ENCODE measurements at regions not wholly inside any gene's neighbourhood (a gene's known extent, or its start where the extent isn't known, plus 50 kb on each side); places are given as distances from the start of the nearest gene placed in this dataset.
"Not testable (repeated sequence)": the region's sequence is repeated elsewhere in the genome, so short reads cannot be mapped to it uniquely, and the experiment has no call there.

DNA sequence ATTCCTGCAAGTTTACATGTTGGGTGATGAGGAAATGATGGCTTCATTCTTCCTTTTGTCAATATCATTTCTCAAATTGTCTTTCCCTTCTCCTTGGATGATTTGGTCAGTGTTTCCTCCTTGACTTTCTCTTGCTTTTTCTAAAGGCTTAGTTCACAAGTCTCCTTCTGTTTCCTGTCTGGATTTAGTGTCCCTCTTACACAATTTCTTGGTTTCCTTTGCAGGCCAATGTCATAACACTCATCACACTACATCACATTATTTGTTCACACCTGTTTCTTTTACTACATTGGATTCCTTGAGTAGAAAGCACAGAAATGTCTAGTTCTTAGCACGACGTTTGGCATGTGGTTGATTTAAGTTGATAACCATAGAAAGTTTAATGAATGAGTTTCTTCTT lies 490.7 kb downstream of the TDRD3 start:
- DNase-seq = no peak

GRCh38 chr13:60881507-60881906 lies 484.5 kb downstream of the TDRD3 start:
- DNase-seq = no peak

GRCh38 chr13:60873116-60873515 lies 476.1 kb downstream of the TDRD3 start:
- no peak for DNase-seq

GRCh38 chr13:60869941-60870613 lies 473.1 kb downstream of the TDRD3 start:
- no peak for DNase-seq

GRCh38 chr13:60869225-60869624 lies 472.2 kb downstream of the TDRD3 start:
- DNase-seq = no peak

- no peak for DNase-seq
These were observed 465.0 kb downstream of the TDRD3 start for GRCh38 chr13:60862036-60862435.

- DNase-seq = no peak
These were observed 460.7 kb downstream of the TDRD3 start for GRCh38 chr13:60857698-60858097.

- no peak for DNase-seq
These were observed 455.9 kb downstream of the TDRD3 start for GRCh38 chr13:60852886-60853285.

- no peak for DNase-seq
These were observed 454.4 kb downstream of the TDRD3 start for GRCh38 chr13:60851378-60851777.

DNA sequence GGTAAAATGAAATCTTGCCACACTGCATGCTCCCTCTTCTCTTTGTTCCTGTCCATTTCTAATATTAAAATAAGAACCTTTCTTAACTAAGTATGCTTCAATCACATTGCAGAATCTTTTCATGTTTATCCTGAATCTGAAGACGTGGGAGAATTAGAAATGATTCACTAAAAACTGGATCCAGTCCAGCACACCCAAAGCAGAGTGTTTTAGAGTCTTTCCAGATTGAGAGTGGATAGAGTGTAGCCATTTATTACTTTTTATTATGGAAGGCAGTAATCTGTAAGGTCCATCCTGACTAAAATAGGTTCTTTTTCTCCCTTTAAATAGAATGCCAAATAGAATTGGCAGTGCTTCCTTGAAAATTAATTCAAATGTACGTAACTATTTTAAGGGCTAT lies 453.5 kb downstream of the TDRD3 start:
- DNase-seq = no peak

DNA sequence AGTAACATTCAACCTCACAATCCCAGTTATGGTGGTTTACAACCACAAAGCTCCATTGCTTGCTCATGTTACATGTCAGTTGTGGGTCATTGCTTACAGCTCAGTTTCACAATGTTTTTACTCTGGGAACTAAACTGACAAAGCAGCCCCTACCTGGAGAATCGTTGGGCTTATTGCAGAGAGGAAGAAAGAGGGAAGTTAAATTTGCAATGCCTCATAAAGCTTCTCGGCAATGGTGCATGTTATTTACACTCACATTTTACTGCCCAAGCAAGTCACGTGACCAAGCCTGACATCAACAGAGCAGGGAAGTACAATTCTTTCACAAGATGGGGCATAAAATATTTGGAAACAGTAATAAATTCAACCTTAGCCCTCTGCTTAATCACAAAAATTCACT lies 441.6 kb downstream of the TDRD3 start:
- no peak for DNase-seq

DNA sequence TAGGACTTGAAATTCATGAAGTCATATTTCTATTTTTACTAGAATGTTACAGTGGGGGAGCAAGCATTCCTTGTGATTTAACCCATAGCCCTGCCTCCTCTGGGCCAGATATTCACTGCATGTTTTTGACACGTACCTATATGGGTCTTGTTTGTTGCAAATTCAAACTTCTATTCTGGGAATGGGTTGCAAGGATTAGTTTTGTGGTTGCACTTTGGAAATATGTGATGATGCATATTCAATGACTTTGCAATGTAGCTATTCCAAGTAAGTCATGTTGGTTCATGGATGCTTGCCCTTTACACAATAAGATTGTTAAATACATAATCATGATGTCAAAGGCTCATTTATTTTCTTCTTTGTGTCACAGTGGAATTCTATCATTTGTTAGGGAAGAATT lies 440.8 kb downstream of the TDRD3 start:
- no peak for DNase-seq

DNA sequence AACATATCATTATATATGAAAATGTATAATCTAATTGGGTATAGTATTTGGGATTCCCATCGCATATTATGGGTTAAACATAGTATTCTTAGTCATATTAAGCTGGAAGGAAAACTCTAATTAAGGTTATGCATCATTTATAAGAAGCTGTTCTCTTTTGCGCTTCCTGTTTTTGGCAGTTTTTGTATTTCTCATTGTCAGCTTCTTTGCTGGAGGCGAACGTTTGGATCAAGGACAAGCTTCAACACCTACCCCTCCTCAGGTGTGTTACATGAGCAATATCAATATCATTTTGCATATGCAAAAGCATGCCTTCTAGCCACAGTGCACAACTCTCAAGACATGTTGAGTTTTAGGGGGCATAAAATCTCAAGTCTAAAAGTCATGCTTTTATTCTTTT lies 439.8 kb downstream of the TDRD3 start:
- DNase-seq = no peak

GRCh38 chr13:60811581-60811980 lies 414.6 kb downstream of the TDRD3 start:
- DNase-seq = no peak

GRCh38 chr13:60805640-60806039 lies 408.6 kb downstream of the TDRD3 start:
- DNase-seq = not testable (repeated sequence)

DNA sequence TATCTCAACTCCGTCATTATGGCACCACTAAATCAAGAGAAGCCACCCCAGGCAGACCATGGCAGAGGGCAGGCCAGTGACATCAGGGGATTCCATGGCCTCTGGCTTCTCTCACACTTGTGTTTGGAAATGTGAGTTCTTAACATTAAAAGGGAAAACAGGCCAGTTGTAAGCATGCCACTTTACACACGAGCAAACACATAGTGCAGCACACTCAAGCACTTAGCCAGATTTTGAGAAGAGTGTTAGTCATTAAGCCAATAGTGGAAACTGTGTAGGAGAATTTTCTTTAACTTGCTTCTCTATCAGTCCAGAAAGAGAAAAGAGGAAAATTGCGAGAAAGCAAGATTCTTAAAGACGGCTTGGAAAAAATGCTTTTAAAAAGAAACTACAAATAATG lies 401.5 kb downstream of the TDRD3 start:
- no peak for DNase-seq

DNA sequence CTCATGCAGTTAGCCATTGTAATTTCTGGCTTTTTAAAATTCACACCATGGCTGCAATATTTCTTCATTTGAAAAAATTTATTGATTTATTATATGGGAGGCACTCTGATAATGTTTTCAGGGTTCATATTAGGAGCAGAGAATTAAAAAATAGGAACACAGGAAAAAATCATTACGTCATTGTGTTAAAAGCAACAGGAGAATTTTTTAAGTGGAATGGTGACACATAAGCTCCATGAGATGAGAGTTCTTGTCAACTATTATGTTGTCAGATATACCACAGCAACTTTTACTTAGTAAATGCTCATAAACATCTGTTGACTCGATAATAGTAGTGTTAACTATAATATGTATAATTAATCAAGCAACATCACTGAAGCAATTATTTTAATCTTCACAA lies 400.1 kb downstream of the TDRD3 start:
- no peak for DNase-seq

- DNase-seq = no peak
These were observed 397.7 kb downstream of the TDRD3 start for GRCh38 chr13:60794751-60795150.

DNA sequence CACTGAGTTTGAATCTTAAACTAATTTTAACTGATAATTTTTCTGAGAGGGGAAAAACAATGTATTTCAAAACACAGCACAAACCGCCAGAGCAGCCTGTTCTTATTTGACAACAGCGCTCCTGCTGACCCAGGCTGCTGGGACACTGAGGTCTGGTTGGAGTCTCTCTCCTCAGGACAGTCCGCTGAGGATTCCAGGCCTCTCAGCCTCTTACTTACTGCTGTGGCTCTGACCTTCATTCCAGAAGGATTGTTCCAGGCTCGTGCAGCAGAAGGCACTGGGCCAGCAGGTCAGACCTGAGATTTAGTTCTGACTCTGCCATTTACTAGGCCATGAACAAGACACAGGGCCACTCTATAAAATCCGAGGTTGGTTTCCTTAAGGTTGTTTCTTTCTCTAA lies 393.6 kb downstream of the TDRD3 start:
- DNase-seq = no peak

DNA sequence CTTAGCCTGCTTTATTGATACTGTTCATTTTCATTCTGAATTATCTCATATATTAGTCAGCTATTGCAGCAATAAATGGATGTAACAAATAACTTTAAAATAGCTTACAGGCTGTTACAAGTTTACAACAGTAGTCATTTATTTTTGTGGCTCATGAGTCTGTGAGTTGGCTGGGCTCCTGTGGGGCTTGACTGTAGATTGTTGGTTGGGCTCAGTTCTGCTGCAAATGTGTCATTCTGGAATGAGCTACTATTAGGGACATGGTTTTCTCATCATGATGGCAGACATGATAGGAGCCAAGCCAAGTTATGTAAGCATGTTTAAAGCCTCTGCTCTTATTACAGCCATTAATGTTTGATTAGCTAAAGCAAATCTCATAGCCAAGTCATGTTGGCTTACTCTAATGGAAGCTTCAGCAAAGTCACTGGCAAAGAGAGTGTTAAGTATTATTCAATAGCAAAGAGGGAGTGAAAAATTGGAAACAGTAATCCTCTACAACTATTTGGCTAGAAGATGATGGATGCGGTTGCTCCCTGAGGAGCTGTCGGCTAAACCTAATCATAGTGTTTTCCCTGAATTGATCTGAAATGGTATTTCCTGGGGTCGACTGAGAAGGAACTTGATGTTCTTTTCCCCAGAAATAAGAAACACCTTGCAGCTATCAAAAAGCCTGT lies 391.3 kb downstream of the TDRD3 start:
- no peak for DNase-seq

GRCh38 chr13:60787083-60787482 lies 390.1 kb downstream of the TDRD3 start:
- DNase-seq = no peak

DNA sequence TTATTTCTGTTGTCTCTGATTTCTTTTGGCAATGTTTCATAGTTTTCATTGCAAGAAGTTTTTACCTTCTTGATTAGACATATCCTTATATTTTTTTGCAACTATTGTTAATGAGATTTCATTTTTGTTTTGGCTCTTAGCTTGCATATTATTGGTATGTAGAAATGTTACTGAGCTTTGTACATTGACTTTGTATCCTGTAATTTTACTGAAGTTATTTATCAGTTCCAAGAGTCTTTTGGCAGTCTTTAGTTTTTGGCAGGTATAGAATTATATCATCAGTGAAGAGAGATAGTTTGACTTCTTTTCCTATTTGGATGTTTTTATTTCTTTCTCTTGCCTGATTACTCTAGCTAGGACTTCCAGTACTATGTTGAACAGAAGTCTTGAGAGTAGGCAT lies 375.7 kb downstream of the TDRD3 start:
- DNase-seq = no peak

GRCh38 chr13:60765700-60766411 lies 368.8 kb downstream of the TDRD3 start:
- DNase-seq = no peak

GRCh38 chr13:60759499-60759898 lies 362.5 kb downstream of the TDRD3 start:
- no peak for DNase-seq
